ENCODE measurements at regions not wholly inside any gene's neighbourhood (a gene's known extent, or its start where the extent isn't known, plus 50 kb on each side); places are given as distances from the start of the nearest gene placed in this dataset.

- DNase-seq (ENCODE audit: extremely low read depth, low read depth) = no peak
Measured at GRCh38 chr17:72487731-72488494, 367.1 kb downstream of the SOX9 start.

- DNase-seq (ENCODE audit: extremely low read depth, low read depth) = no peak
Measured at GRCh38 chr17:72488555-72489271, 367.9 kb downstream of the SOX9 start.

- DNase-seq (ENCODE audit: extremely low read depth, low read depth) = no peak
Measured at GRCh38 chr17:72489272-72489641, 368.4 kb downstream of the SOX9 start.

- DNase-seq (ENCODE audit: extremely low read depth, low read depth) = no peak
Measured at GRCh38 chr17:72491102-72491501, 370.3 kb downstream of the SOX9 start.

- DNase-seq (ENCODE audit: extremely low read depth, low read depth) = no peak
Measured at GRCh38 chr17:72492494-72492893, 371.7 kb downstream of the SOX9 start.

GRCh38 chr17:72492941-72493340 is 372.1 kb downstream of the SOX9 start:
- no peak for DNase-seq (ENCODE audit: extremely low read depth, low read depth)

- no peak for DNase-seq (ENCODE audit: extremely low read depth, low read depth)
Measured at GRCh38 chr17:72494566-72494965, 373.7 kb downstream of the SOX9 start.

GRCh38 chr17:72496461-72496860 is 375.6 kb downstream of the SOX9 start:
- DNase-seq (ENCODE audit: extremely low read depth, low read depth) = no peak

- DNase-seq (ENCODE audit: extremely low read depth, low read depth) = no peak
Measured at GRCh38 chr17:72497915-72498314, 377.1 kb downstream of the SOX9 start.

GRCh38 chr17:72498364-72499210 is 377.8 kb downstream of the SOX9 start:
- DNase-seq (ENCODE audit: extremely low read depth, low read depth) = no peak

GRCh38 chr17:72501404-72502370 is 380.9 kb downstream of the SOX9 start:
- no peak for DNase-seq (ENCODE audit: extremely low read depth, low read depth)

GRCh38 chr17:72502371-72503341 is 381.8 kb downstream of the SOX9 start:
- DNase-seq (ENCODE audit: extremely low read depth, low read depth) = no peak

- no peak for DNase-seq (ENCODE audit: extremely low read depth, low read depth)
Measured at GRCh38 chr17:72503556-72503955, 382.7 kb downstream of the SOX9 start.

GRCh38 chr17:72504783-72505182 is 384.0 kb downstream of the SOX9 start:
- DNase-seq (ENCODE audit: extremely low read depth, low read depth) = no peak

- no peak for DNase-seq (ENCODE audit: extremely low read depth, low read depth)
Measured at GRCh38 chr17:72506773-72507172, 386.0 kb downstream of the SOX9 start.

- DNase-seq (ENCODE audit: extremely low read depth, low read depth) = no peak
Measured at GRCh38 chr17:72507370-72507769, 386.6 kb downstream of the SOX9 start.

- no peak for DNase-seq (ENCODE audit: extremely low read depth, low read depth)
Measured at GRCh38 chr17:72510351-72511016, 389.7 kb downstream of the SOX9 start.

GRCh38 chr17:72511242-72511641 is 390.4 kb downstream of the SOX9 start:
- no peak for DNase-seq (ENCODE audit: extremely low read depth, low read depth)

GRCh38 chr17:72511874-72512273 is 391.1 kb downstream of the SOX9 start:
- no peak for DNase-seq (ENCODE audit: extremely low read depth, low read depth)
